OCI-LY1 (cell line): ENCODE measurements at regions not wholly inside any gene's neighbourhood (a gene's known extent, or its start where the extent isn't known, plus 50 kb on each side); places are given as distances from the start of the nearest gene placed in this dataset.
"Not testable (repeated sequence)": the region's sequence is repeated elsewhere in the genome, so short reads cannot be mapped to it uniquely, and the experiment has no call there.

Source experiments
- H2AFZ ChIP-seq: fragments of 200-600 bp; sonication (generic), shearing (Covaris generic); 2 replicates; pipeline ENCODE4 v1.6.0; 2014; ENCODE audit warnings: antibody characterized with exemption, mild to moderate bottlenecking, low read length
- H3F3A ChIP-seq: fragments of 200-600 bp; sonication (generic), shearing (Covaris generic); 2 replicates; pipeline ENCODE4 v1.6.0; 2014; ENCODE audit warnings: mild to moderate bottlenecking, antibody characterized with exemption, low read length, moderate library complexity; ENCODE audit not compliant: insufficient read depth
- H3K27ac ChIP-seq: fragments of 200-600 bp; sonication (generic); 2 replicates; pipeline ENCODE4 v1.5.1; 2014; ENCODE audit warnings: low read length, mixed run types, mild to moderate bottlenecking, low read depth; ENCODE audit not compliant: poor library complexity, severe bottlenecking
- H3K27me3 ChIP-seq: fragments of 200-600 bp; sonication (generic); 2 replicates; pipeline ENCODE4 v1.6.0; 2014; ENCODE audit warnings: antibody characterized with exemption, mild to moderate bottlenecking, low read length, moderate library complexity; ENCODE audit not compliant: insufficient read depth
- H3K36me3 ChIP-seq: fragments of 200-600 bp; sonication (generic); 2 replicates; pipeline ENCODE4 v1.6.1; 2014; ENCODE audit warnings: mild to moderate bottlenecking, antibody characterized with exemption, low read length, moderate library complexity, mixed read lengths; ENCODE audit not compliant: insufficient read depth
- H3K4me1 ChIP-seq: fragments of 200-600 bp; sonication (generic); 2 replicates; pipeline ENCODE4 v1.5.1; 2014; ENCODE audit warnings: mild to moderate bottlenecking, low read length, moderate library complexity; ENCODE audit not compliant: insufficient read depth, severe bottlenecking
- H3K4me2 ChIP-seq: fragments of 200-600 bp; sonication (generic), shearing (Covaris generic); 2 replicates; pipeline ENCODE4 v1.6.1; 2014; ENCODE audit warnings: low read length
- H3K4me3 ChIP-seq: fragments of 200-600 bp; sonication (generic); 2 replicates; pipeline ENCODE4 v1.5.1; 2014; ENCODE audit warnings: low read length, low read depth, mild to moderate bottlenecking, mixed read lengths; ENCODE audit not compliant: poor library complexity, severe bottlenecking
- H3K79me2 ChIP-seq: fragments of 200-600 bp; shearing (Covaris generic); 2 replicates; pipeline ENCODE4 v1.6.1; 2016; ENCODE audit warnings: mixed run types, low read length, mixed read lengths; ENCODE audit not compliant: insufficient read depth
- H3K9ac ChIP-seq: fragments of 200-600 bp; sonication (generic), shearing (Covaris generic); 2 replicates; pipeline ENCODE4 v1.6.1; 2014; ENCODE audit warnings: mild to moderate bottlenecking, low read length, mixed read lengths
- H3K9me2 ChIP-seq: fragments of 200-600 bp; sonication (generic), shearing (Covaris generic); 2 replicates; pipeline ENCODE4 v1.6.1; 2014; ENCODE audit warnings: low read depth, mild to moderate bottlenecking, low read length, mixed read lengths
- H3K9me3 ChIP-seq: fragments of 200-600 bp; shearing (Covaris generic); 2 replicates; pipeline ENCODE4 v1.6.1; 2014; ENCODE audit warnings: low read length, mixed read lengths
- H4K20me1 ChIP-seq: fragments of 200-600 bp; sonication (generic), shearing (Covaris generic); 2 replicates; pipeline ENCODE4 v1.6.0; 2016; ENCODE audit warnings: mild to moderate bottlenecking, low read length; ENCODE audit not compliant: insufficient read depth
- EZH2 ChIP-seq: fragments of 200-600 bp; sonication (generic), shearing (Covaris generic); IDR thresholded peaks from 2 replicates; pipeline ENCODE4 v1.8.0; 2017; ENCODE audit warnings: borderline replicate concordance, mixed run types, mild to moderate bottlenecking, antibody characterized with exemption, low read length, moderate library complexity, mixed read lengths
- TF ChIP-seq, protein P1 (sequence below): fragments of 200-600 bp; sonication (generic), shearing (Covaris generic); IDR thresholded peaks from 2 replicates; pipeline ENCODE4 v1.5.1; 2017; ENCODE audit warnings: mild to moderate bottlenecking, antibody characterized with exemption, low read length, moderate library complexity, mixed read lengths

DNA sequence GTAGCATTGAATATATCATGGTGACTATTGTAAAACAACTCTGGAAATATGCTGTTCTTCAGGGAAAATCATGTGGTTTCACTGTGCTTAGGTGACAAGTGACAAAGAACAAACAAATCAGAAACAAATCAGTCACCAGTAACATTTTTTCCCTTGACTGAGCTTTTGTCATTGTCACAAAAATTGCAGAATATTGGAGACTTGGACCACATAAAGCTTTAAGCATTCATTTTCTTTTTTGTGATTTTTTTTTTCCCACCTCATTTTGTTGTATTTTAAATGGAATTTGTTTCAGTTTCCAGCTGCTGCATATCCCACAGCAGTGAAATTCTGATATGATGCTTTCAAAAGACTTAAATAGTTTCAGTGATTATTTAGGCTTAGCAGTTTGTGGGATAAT, 1088.4 kb downstream of the OTOL1 start:
- H3K9ac ChIP-seq = no peak overlapping the region
- H3K79me2 ChIP-seq = no peaks in the 10 kb centered on the region
- H3K36me3 ChIP-seq = no peaks in the 10 kb centered on the region
- no peaks in the 10 kb centered on the region for H4K20me1 ChIP-seq
- no peaks in the 10 kb centered on the region for H3K27me3 ChIP-seq
- no peaks in the 10 kb centered on the region for H3K4me1 ChIP-seq
- no peak overlapping the region for H2AFZ ChIP-seq
- no peak overlapping the region for H3K4me3 ChIP-seq
- H3K4me2 ChIP-seq = no peak overlapping the region
- no peak overlapping the region for H3K27ac ChIP-seq
- no peaks in the 10 kb centered on the region for H3K9me3 ChIP-seq
- TF ChIP-seq EZH2 = no peak
- TF ChIP-seq, protein P1, sequence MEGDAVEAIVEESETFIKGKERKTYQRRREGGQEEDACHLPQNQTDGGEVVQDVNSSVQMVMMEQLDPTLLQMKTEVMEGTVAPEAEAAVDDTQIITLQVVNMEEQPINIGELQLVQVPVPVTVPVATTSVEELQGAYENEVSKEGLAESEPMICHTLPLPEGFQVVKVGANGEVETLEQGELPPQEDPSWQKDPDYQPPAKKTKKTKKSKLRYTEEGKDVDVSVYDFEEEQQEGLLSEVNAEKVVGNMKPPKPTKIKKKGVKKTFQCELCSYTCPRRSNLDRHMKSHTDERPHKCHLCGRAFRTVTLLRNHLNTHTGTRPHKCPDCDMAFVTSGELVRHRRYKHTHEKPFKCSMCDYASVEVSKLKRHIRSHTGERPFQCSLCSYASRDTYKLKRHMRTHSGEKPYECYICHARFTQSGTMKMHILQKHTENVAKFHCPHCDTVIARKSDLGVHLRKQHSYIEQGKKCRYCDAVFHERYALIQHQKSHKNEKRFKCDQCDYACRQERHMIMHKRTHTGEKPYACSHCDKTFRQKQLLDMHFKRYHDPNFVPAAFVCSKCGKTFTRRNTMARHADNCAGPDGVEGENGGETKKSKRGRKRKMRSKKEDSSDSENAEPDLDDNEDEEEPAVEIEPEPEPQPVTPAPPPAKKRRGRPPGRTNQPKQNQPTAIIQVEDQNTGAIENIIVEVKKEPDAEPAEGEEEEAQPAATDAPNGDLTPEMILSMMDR = no peak
- no peaks in the 10 kb centered on the region for H3K9me2 ChIP-seq
- H3F3A ChIP-seq = no peaks in the 10 kb centered on the region

DNA sequence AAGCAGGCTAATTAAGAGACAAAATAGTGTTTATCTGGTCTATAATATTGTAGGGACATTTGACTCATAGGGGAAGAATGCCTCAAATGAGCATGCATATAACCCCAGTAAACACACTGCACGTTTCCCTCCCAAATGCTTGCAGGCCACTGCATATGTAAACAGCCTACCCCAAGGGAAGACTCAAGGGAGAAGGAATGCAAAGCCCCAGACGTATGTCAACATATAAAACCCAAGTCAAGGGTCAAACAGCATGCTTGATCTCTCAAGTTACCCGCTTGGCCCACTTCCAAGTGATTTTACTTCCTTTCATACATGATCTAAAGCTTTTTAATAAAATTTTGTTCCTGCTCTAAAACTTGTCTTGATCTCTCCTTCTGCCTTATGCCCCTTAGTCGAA, 1090.0 kb downstream of the OTOL1 start:
- no peaks in the 10 kb centered on the region for H3K4me1 ChIP-seq
- no peaks in the 10 kb centered on the region for H3K79me2 ChIP-seq
- no peaks in the 10 kb centered on the region for H4K20me1 ChIP-seq
- H2AFZ ChIP-seq = no peak overlapping the region
- H3K9ac ChIP-seq = no peak overlapping the region
- H3F3A ChIP-seq = no peaks in the 10 kb centered on the region
- H3K4me3 ChIP-seq = no peak overlapping the region
- no peaks in the 10 kb centered on the region for H3K27me3 ChIP-seq
- H3K9me3 ChIP-seq = no peaks in the 10 kb centered on the region
- no peak overlapping the region for H3K27ac ChIP-seq
- H3K4me2 ChIP-seq = no peak overlapping the region
- H3K36me3 ChIP-seq = no peaks in the 10 kb centered on the region
- TF ChIP-seq, protein P1 = no peak
- TF ChIP-seq EZH2 = no peak
- H3K9me2 ChIP-seq = no peaks in the 10 kb centered on the region

DNA sequence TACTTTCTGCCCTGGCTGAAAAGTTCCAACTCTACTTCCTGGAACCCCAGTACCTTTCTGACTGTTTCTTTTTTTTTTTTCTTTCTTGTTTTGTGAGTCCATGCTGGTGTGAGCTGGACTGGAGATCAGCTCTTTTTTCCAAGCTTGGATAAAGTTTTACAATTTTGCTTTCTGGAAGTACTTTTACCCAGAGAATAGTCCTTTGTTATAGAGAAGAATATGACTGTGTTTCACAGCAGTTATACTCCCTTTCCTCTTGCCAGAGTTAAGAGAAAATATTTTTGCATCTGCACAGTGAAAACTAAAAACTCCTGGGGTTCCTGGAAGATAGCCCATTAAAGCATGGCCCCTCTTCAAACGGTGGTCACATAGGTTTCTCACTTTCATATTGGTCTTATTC, 1100.6 kb downstream of the OTOL1 start:
- H4K20me1 ChIP-seq = no peaks in the 10 kb centered on the region
- H3K4me2 ChIP-seq = no peak overlapping the region
- no peak overlapping the region for H3K27ac ChIP-seq
- H3K4me1 ChIP-seq = no peaks in the 10 kb centered on the region
- no peaks in the 10 kb centered on the region for H3K9me2 ChIP-seq
- H3K27me3 ChIP-seq = no peaks in the 10 kb centered on the region
- no peaks in the 10 kb centered on the region for H3K36me3 ChIP-seq
- H3K79me2 ChIP-seq = no peaks in the 10 kb centered on the region
- TF ChIP-seq, protein P1 = no peak
- no peak for TF ChIP-seq EZH2
- H3F3A ChIP-seq = no peaks in the 10 kb centered on the region
- no peak overlapping the region for H3K9ac ChIP-seq
- no peak overlapping the region for H2AFZ ChIP-seq
- no peak overlapping the region for H3K4me3 ChIP-seq
- no peaks in the 10 kb centered on the region for H3K9me3 ChIP-seq

DNA sequence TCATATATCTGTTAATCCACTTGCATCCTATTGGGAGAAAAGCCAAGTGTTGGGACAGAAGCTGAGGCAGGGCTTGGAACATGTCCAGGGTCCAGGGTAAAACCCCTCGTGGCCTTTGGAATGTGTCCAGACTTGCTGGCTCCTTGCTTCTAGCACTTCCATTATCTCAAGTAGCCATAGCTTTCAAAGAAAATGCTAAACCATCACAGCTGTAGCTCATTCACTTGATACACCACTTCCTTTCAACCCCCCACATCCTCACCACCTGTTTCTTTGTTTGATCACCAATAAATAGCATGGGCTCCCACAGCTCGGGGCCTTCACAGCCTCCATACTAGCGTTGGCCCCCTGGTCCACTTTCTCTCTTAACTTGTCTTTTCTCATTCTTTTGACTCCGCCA, 1101.9 kb downstream of the OTOL1 start:
- H3K9me3 ChIP-seq, H4K20me1 ChIP-seq, H3K79me2 ChIP-seq, H3K4me3 ChIP-seq, H3F3A ChIP-seq, H3K4me2 ChIP-seq, H3K27ac ChIP-seq, H2AFZ ChIP-seq, H3K36me3 ChIP-seq, H3K9me2 ChIP-seq, H3K27me3 ChIP-seq, H3K4me1 ChIP-seq, H3K9ac ChIP-seq: not testable (repeated sequence)

DNA sequence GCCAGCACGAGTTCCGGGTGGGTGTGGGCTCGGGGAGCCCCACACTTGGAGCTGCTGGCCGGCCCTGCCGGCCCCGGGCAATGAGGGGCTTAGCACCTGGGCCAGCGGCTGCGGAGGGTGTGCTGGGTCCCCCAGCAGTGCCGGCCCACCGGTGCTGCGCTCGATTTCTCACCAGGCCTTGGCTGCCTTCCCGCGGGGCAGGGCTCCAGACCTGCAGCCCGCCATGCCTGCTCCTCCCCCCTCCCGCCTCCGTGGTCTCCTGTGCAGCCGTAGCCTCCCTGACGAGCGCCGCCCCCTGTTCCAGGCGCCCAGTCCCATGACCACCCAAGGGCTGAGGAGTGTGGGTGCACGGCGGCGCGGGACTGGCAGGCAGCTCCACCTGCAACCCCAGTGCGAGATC, 1103.1 kb downstream of the OTOL1 start:
- H3K79me2 ChIP-seq, H3K4me2 ChIP-seq, H3K27me3 ChIP-seq, H3K9ac ChIP-seq, H3F3A ChIP-seq, H3K4me3 ChIP-seq, H3K4me1 ChIP-seq, H3K27ac ChIP-seq, H3K36me3 ChIP-seq, H2AFZ ChIP-seq, H3K9me3 ChIP-seq, H4K20me1 ChIP-seq, H3K9me2 ChIP-seq: not testable (repeated sequence)
